CD4-positive, alpha-beta T cell treated with Interleukin-2 at 100 ng/mL for 4 hours (primary cell): ENCODE measurements at regions not wholly inside any gene's neighbourhood (a gene's known extent, or its start where the extent isn't known, plus 50 kb on each side); places are given as distances from the start of the nearest gene placed in this dataset.

Source experiments
- DNase-seq: peaks from one replicate; pipeline ENCODE4 v3.0.0-alpha.2; 2020; ENCODE audit warnings: low spot score

DNA sequence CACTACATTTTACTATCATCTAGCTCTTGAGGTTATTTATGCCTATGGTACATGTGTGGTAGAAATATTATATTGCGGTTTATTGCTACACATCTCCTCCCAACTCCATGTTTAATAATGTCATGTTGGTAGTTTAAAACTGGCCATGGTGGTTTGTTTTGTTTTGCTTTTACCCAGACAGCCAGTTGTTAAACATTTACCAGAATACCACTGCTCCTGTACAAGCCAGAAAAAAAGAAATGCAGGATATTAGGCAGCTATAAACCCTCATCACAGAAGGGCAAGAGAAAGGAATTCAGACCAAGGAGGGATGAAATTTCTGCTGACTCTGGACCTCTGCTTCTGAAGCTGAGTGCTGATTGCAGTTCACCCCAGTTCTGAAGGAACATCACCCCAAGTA lies 451.8 kb upstream of the IL12A start:
- no peak for DNase-seq

DNA sequence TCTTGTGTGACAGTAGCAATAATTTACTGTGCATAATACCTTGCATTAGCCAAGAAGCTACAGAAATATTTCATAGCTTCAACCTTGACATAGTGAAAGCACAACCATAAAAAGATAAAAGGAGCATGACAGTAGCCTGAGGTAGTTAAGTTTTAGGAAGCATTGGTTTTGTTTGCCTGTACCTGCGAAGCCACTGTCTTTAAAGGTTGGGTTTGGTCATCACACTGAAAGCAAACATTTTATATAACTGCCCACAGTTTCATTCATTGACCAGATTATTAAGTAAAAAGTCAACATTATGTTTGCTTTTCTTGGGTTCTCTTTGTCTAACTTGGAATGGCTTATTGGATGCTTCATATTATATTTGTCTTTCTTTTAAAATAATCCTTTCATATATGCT lies 450.1 kb upstream of the IL12A start:
- no peak for DNase-seq

GRCh38 chr3:159540882-159541495 lies 447.6 kb upstream of the IL12A start:
- no peak for DNase-seq

- no peak for DNase-seq
These were observed 439.8 kb upstream of the IL12A start for GRCh38 chr3:159548675-159549335.

DNA sequence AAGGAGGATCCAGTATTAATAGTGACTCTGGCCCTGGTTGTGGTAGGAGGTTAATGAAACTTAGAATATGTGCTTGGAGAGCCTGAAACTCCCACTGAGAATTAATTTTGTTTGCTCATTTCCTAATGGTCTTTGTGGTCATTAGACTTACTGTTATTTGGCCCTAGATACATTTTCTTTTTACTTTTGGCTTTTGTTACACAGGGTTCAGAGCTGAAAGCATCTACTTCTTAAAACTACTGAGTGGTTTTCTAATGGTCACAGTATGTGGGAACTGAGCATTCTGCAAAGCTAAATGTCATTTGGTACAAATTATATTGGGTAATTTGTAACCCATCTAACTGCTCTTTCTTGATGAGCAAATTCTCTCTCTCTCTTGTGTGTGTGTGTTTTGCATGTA lies 433.4 kb upstream of the IL12A start:
- no peak for DNase-seq

- DNase-seq, result no peak
These were observed 428.9 kb upstream of the IL12A start for GRCh38 chr3:159559771-159560170.

GRCh38 chr3:159560214-159560979 lies 428.2 kb upstream of the IL12A start:
- no peak for DNase-seq

- DNase-seq, result no peak
These were observed 423.3 kb upstream of the IL12A start for GRCh38 chr3:159565313-159565712.

DNA sequence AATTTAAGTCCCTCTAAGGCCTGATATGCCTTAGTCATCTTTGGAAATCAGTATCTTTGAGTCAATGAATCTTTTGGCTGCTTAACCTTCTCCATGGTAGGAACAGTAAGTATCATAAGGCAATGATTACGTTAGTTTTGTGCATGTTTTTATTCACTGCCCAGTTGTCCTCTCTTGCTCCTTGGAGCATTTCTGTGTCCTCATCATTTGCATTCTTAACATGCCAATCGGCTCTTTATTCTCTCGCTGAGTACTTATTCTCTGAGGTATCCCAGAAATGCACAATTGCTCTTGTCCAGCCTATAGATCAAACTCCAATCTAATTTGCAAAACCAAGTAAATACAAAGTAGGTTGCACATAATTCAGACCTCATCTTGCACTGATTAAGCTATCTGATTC lies 405.0 kb upstream of the IL12A start:
- no peak for DNase-seq

- no peak for DNase-seq
These were observed 404.2 kb upstream of the IL12A start for GRCh38 chr3:159584421-159584820.

GRCh38 chr3:159586571-159587202 lies 401.9 kb upstream of the IL12A start:
- no peak for DNase-seq

- DNase-seq, result no peak
These were observed 394.6 kb upstream of the IL12A start for GRCh38 chr3:159593927-159594605.

DNA sequence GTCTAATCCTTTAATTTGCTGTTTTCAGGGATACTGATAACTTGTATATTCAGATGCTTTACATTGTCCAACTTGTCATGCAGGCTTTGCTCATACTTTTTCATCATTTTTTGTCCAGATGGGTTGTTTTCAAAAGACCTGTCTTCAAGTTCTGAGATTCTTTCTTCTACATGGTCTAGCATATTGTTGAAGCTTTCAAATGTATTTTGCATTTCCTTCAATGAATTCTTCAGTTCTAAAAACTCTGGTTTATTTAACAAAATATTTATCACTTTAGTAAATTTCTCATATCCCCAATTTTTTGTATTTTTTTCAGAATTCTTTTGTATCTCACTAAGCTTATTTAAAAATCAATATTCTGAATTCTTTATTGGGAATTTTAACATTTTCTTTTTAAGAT lies 388.3 kb upstream of the IL12A start:
- no peak for DNase-seq

DNA sequence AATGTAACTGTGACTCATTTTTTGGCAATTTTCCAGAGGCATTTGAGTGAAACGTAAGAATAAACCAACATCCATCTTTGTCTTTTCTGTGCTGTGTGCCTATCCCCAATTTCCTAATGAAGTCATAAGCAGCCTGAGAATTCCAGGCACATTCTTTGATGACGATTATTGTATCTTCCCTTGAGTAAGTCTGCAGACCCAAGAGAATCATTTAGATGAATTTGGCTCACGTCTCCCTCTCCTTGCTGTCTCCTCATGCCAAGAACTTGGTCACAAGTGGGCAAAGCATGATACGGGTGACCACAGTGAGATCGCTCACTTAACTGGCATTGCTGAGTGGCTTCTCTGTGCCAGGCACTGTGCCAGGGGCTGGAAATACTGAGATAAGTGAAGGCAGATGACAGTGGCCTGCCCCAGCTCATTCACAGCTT lies 384.5 kb upstream of the IL12A start:
- no peak for DNase-seq

GRCh38 chr3:159605101-159605500 lies 383.5 kb upstream of the IL12A start:
- DNase-seq, result no peak

DNA sequence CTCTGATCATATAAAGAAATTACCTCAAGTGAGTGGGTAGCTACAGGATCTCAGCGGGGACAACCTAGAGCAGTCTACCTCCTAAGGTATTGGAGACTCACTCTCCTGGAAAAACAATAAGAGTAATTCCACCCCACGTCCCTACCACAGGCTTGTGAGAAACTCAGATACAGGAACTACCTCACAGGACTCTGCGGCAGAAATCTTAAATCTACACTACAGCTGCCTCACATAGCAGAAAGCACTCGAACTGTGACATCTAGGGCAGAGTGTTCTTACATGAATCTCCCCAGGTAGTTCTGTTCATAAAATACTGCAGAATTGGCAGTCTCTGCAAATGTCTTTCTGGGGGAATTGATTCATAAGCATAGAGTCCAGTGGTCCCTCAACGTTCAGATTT lies 382.9 kb upstream of the IL12A start:
- no peak for DNase-seq

GRCh38 chr3:159607856-159608255 lies 380.8 kb upstream of the IL12A start:
- no peak for DNase-seq

DNA sequence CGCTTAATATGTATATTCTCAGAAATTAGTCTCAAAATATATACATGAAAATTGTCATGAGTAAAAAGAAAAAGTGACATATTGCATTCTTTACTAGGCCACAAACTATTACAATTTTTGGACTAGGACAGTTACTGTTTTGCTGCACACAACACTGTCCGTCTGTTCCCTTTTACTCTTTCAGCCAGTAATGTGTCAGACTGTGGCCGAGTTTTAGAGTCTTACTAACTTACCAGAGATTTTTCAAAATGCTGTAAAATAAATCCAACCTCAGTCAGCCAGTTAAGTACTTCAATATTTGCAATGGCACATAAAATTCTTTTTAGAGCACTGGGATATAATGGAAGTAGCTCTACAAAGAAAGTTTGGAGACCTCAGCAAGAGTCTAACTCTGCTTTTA lies 380.3 kb upstream of the IL12A start:
- no peak for DNase-seq

GRCh38 chr3:159609625-159610024 lies 379.0 kb upstream of the IL12A start:
- DNase-seq, result no peak

DNA sequence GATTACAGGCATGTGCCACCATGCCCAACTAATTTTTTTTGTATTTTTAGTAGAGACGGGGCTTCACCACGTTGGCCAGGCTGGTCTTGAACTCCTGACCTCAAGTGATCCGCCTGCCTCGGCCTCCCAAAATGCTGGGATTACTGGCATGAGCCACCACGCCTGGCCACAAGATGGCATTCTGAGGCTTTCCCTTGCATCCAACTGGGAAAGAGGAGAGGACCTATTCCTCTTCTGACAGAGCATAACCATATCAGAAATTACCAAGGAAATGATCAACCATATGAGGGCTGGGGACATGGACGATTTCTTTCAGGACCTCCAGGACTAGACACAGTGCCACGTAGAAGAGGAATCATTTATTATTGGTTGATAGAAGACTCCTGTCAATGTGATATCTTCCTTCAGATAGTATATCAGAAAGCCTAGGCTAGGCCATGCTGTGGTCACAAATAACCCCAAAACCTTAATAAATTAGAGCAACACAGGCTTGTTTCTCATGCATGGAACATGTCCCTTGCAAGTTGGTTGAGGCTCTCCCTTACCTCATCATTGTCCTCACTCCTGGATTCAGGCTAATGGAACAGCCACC lies 372.3 kb upstream of the IL12A start:
- no peak for DNase-seq

DNA sequence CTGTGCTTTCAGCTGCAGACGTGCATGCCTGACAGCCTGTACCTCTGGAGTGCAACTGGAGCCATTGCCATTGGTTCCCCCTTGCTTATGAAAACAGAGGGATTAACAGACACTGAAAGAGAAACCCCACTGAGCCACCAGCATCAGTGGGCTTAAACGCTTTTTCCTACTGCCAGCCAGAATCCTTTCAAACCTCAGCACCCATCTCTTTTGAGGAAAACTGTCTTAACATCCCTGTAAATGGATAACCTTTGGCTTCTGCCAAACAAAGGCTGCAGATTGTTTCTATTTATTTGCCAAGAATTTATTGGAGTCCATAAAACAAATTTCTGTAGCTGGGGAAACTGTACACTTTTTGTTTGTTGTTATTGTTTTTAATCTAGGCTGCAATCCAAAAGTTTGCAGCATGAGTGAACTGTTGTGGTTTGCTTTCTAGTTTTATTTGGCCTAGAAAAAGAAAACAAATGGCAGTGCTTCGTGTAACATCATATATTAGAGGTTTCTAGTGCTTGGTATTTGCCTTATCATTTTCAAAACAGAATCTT lies 369.2 kb upstream of the IL12A start:
- DNase-seq, result no peak

- no peak for DNase-seq
These were observed 368.4 kb upstream of the IL12A start for GRCh38 chr3:159620281-159620680.
